ENCODE measurements at regions not wholly inside any gene's neighbourhood (a gene's known extent, or its start where the extent isn't known, plus 50 kb on each side); places are given as distances from the start of the nearest gene placed in this dataset.
"Not testable (repeated sequence)": the region's sequence is repeated elsewhere in the genome, so short reads cannot be mapped to it uniquely, and the experiment has no call there.

DNA sequence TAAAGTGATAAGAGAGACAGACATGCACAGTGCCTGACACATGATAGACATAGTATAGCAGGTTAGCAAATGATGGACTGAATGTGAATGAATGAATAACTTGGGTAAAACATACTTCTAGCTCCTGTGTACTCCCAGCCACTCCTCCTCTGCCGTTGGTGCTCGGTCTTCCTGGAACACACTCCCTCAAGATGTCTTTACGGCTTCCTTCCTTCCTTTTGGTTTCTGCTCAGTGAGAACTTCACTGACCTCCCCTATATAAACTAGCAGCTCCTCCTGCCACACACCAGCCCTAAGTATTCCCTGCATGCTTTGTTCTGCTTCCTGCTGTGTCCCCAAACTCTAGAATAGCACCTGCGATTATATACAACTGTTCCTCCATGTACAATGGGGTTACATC is 50.2 kb downstream of the RAD54L2 start:
- TF ChIP-seq, protein P1, sequence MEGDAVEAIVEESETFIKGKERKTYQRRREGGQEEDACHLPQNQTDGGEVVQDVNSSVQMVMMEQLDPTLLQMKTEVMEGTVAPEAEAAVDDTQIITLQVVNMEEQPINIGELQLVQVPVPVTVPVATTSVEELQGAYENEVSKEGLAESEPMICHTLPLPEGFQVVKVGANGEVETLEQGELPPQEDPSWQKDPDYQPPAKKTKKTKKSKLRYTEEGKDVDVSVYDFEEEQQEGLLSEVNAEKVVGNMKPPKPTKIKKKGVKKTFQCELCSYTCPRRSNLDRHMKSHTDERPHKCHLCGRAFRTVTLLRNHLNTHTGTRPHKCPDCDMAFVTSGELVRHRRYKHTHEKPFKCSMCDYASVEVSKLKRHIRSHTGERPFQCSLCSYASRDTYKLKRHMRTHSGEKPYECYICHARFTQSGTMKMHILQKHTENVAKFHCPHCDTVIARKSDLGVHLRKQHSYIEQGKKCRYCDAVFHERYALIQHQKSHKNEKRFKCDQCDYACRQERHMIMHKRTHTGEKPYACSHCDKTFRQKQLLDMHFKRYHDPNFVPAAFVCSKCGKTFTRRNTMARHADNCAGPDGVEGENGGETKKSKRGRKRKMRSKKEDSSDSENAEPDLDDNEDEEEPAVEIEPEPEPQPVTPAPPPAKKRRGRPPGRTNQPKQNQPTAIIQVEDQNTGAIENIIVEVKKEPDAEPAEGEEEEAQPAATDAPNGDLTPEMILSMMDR (conservative IDR thresholded peaks at IDR 0.05), result no peak
- H3K27ac ChIP-seq, result peak overlapping the region; percentile 64

DNA sequence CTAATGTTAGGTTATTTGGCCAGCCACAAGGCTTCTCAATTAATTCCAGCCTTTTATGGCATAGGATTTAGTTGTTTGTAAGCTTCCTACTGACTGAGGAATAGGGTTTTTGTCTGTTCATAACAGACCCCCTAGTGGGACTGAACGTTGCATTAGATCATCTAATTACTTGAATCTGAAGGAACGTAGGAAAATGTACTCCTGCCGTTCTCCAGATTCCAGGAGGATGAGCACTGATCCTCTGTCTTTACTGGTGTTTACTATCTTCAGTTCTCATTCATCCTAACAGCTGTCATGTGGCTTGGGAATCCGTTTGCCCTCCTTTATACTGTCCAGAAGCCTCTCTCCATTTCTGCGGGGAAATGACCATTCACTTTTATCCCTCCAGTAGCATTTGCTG is 52.7 kb downstream of the RAD54L2 start:
- H3K27ac ChIP-seq, result no peak overlapping the region
- TF ChIP-seq, protein P1 (conservative IDR thresholded peaks at IDR 0.05), result no peak

DNA sequence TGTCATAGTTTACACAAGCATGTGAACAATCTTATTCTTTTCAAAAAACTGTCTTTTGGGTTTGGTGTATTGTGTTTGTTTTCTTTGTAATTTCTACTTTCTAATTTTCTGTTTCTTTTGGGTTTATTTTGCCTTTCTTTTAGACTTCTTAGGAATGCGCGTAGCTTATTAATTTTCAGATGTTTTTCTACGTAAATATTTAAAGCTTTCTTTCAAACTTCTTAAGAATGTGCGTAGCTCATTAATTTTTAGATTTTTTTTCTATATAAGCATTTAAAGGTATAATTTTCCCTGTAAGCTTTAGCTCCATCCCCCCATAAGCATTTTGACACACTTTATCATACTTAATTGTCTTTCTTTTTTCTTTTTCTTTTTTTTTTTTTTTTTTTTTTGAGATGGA is 55.2 kb downstream of the RAD54L2 start:
- TF ChIP-seq, protein P1 (conservative IDR thresholded peaks at IDR 0.05), result no peak
- no peak overlapping the region for H3K27ac ChIP-seq

DNA sequence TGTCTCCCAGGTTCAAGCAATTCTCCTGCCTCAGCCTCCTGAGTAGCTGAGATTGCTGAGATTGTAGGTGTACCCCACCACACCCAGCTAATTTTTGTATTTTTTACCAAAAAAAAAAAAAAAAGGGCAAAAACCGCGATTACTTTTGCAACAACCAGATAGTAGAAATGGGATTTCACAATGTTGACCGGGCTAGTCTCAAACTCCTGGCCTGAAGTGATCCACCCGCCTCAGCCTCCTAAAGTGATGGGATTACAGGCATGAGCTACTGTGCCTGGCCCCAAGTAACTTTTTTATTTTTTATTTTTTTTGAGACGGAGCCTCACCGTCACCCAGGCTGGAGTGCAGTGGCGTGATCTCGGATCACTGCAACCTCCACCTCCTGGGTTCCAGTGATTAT is 61.1 kb downstream of the RAD54L2 start:
- H3K27ac ChIP-seq, result not testable (repeated sequence)

DNA sequence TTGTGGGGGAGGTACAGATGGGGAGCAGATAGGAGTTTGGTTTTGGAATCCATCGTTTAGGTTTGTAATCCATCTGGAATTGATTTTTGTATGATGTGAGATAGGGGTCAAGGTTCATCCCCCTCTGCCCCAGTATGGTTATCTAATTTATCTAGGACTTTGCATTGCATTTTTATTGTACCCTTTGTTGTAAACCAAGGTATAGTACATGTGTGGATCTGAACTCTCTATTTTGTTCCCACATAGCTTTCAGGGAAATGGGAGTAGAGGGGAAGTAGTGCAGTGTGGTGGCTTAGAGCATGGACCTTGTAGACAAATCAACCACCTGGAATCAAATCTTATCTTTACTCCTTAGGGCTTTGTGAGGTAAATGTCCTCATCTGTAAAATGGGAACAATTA is 65.7 kb downstream of the RAD54L2 start:
- H3K27ac ChIP-seq, result no peak overlapping the region
- TF ChIP-seq, protein P1 (conservative IDR thresholded peaks at IDR 0.05), result no peak

DNA sequence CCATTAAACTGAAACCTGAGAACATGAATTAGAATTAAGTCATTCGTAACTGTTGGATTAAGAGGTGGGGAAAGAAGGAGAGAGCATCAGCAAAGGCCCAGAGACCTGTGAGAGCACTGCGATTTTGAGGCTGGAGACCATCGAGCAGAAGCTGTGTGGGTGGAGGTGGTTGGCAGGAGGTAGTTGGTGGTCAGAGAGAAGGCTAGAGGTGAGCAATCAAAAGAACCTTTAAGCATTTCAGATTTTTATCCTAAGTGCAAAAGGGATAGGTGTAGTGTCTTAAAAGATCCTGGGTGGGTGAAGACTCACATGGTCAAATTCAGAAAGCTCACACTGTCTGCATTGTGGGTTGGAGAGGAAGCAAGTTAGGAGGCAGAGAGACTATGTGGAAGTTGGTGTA is 65.1 kb upstream of the TEX264 start:
- TF ChIP-seq, protein P1 (conservative IDR thresholded peaks at IDR 0.05), result no peak
- H3K27ac ChIP-seq, result no peak overlapping the region

DNA sequence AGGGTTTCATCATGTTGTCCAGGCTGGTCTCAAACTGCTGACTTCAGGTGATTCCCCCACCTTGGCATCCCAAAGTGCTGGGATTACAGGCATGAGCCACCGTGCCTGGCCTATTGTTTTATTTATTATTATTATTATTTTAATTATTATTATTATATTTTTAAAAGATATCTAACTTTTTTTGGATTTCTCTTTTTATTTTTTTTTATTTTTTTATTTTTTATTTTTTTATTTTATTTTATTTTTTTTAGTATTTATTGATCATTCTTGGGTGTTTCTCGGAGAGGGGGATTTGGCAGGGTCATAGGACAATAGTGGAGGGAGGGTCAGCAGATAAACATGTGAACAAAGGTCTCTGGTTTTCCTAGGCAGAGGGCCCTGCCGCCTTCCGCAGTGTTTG is 64.2 kb upstream of the TEX264 start:
- H3K27ac ChIP-seq, result not testable (repeated sequence)

DNA sequence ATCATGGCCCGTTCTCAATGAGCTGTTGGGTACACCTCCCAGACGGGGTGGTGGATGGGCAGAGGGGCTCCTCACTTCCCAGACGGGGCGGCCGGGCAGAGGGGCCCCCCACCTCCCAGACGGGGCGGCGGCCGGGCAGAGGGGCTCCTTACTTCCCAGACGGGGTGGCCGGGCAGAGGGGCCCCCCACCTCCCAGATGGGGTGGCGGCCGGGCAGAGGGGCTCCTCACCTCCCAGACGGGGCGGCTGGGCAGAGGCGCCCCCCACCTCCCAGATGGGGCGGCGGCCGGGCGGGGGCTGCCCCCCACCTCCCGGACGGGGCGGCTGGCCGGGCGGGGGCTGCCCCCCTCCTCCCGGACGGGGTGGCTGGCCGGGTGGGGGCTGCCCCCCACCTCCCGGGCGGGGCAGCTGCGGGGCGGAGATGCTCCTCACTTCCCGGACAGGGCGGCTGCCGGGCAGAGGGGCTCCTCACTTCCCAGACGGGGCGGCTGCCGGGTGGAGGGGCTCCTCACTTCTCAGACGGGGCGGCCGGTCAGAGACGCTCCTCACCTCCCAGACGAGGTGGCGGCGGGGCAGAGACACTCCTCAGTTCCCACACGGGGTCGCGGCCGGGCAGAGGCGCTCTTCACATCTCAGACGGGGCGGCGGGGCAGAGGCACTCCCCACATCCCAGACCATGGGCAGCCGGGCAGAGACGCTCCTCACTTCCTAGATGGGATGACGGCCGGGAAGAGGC is 63.3 kb upstream of the TEX264 start:
- H3K27ac ChIP-seq, result not testable (repeated sequence)

DNA sequence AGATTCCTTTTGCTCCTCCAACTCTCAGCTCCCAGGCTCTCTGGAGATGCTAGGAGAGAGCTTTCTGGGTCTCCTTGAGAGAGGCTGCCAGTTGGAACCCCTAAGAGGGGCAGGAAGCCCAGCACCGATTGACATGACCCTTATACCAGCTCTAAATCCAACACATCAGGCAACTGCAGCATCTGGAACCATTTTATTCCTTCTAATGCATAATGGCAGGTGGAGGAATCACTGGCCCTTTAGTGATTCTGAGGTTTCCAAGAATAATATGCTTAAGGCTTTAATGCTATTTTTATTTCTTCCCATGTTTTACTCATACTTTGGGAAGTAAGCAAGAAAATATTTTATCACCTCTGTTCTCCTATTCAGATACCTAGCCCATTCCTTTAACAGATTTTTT is 60.3 kb upstream of the TEX264 start:
- TF ChIP-seq, protein P1 (conservative IDR thresholded peaks at IDR 0.05), result no peak
- H3K27ac ChIP-seq, result no peak overlapping the region
